Endodermal cell (in vitro differentiated cells): ENCODE measurements at regions not wholly inside any gene's neighbourhood (a gene's known extent, or its start where the extent isn't known, plus 50 kb on each side); places are given as distances from the start of the nearest gene placed in this dataset.

ENCODE experiments used
- DNase-seq: peaks from one replicate; pipeline ENCODE4 v3.0.0-alpha.2; 2017
- H3K27ac ChIP-seq: 2 replicates; pipeline ENCODE4 v1.5.1; 2013; ENCODE audit warnings: mild to moderate bottlenecking, low read depth, low read length, moderate library complexity
- H3K27me3 ChIP-seq: 2 replicates; pipeline ENCODE4 v1.6.1; 2013; ENCODE audit warnings: mild to moderate bottlenecking, low read length, moderate library complexity; ENCODE audit not compliant: insufficient read depth, control insufficient read depth, poor library complexity, severe bottlenecking
- H3K36me3 ChIP-seq: 2 replicates; pipeline ENCODE4 v1.7.0; 2013; ENCODE audit warnings: mild to moderate bottlenecking, low read length, moderate library complexity; ENCODE audit not compliant: control insufficient read depth, insufficient read depth
- H3K4me1 ChIP-seq: one replicate; pipeline ENCODE4 v1.7.0; 2013; ENCODE audit warnings: low read length; ENCODE audit not compliant: control insufficient read depth, insufficient read depth
- H3K4me3 ChIP-seq: 2 replicates; pipeline ENCODE4 v1.5.1; 2013; ENCODE audit warnings: mild to moderate bottlenecking, low read length, moderate library complexity
- H3K9ac ChIP-seq: 2 replicates; pipeline ENCODE4 v1.6.1; 2013; ENCODE audit warnings: mild to moderate bottlenecking, low read length, moderate library complexity; ENCODE audit not compliant: poor library complexity, severe bottlenecking; ENCODE audit errors: extremely low read depth
- H3K9me3 ChIP-seq: 2 replicates; pipeline ENCODE4 v1.6.1; 2013; ENCODE audit warnings: mild to moderate bottlenecking, low read length, moderate library complexity; ENCODE audit not compliant: control insufficient read depth
- H3K27ac Mint-ChIP-seq: 2 replicates; pipeline ENCODE4 v1.8.0; 2020; ENCODE audit warnings: mixed read lengths
- H3K27me3 Mint-ChIP-seq: 2 replicates; pipeline ENCODE4 v1.8.0; 2021; ENCODE audit warnings: mild to moderate bottlenecking, mixed read lengths; ENCODE audit not compliant: insufficient read depth
- H3K36me3 Mint-ChIP-seq: 2 replicates; pipeline ENCODE4 v1.8.0; 2020; ENCODE audit warnings: low read depth, mixed read lengths
- H3K4me1 Mint-ChIP-seq: 2 replicates; pipeline ENCODE4 v1.8.0; 2020; ENCODE audit warnings: mixed read lengths
- H3K4me3 Mint-ChIP-seq: 2 replicates; pipeline ENCODE4 v1.8.0; 2020; ENCODE audit warnings: mild to moderate bottlenecking, moderate library complexity, mixed read lengths
- H3K9me3 Mint-ChIP-seq: 2 replicates; pipeline ENCODE4 v1.8.0; 2020; ENCODE audit warnings: mild to moderate bottlenecking, mixed read lengths
- CTCF ChIP-seq: fragments of 200-600 bp; sonication (generic); conservative IDR thresholded peaks from 2 replicates; pipeline ENCODE4 v1.5.0; 2021; ENCODE audit warnings: antibody characterized with exemption, mild to moderate bottlenecking
- WGBS, 2 experiments: methylation state at CpG; one replicate each; pipeline versions ENCODE4 v1.1.5 to v1.1.7; 2013; ENCODE audit warnings: missing lambda C conversion rate in 2 of 2, mixed read lengths in 1 of 2; ENCODE audit not compliant: insufficient coverage in 1 of 2, insufficient read length in 1 of 2; 5-methylcytosine and 5-hydroxymethylcytosine counted together

- H3K9me3 Mint-ChIP-seq, result no peaks in the 10 kb centered on the region
- no peaks in the 10 kb centered on the region for H3K36me3 Mint-ChIP-seq
- 93 to 100% methylated on average over 1 to 2 of the region's 2 CpGs for WGBS, 2 experiments
- DNase-seq, result no peak
- H3K4me1 Mint-ChIP-seq, result no peaks in the 10 kb centered on the region
- Histone ChIP-seq H3K9ac (no peak overlapping the region), H3K4me1 (no peaks in the 10 kb centered on the region), H3K27me3 (no peaks in the 10 kb centered on the region), H3K4me3 (no peak overlapping the region), H3K36me3 (no peaks in the 10 kb centered on the region), H3K27ac (no peak overlapping the region), H3K9me3 (no peaks in the 10 kb centered on the region)
- H3K4me3 Mint-ChIP-seq, result no peak overlapping the region
- H3K27ac Mint-ChIP-seq, result no peak overlapping the region
- TF ChIP-seq CTCF, result no peak
- H3K27me3 Mint-ChIP-seq, result no peaks in the 10 kb centered on the region
These were observed 149.2 kb downstream of the LRRC70 start for GRCh38 chr5:62727861-62728260.

GRCh38 chr5:62727184-62727583 is 148.6 kb downstream of the LRRC70 start:
- no peak for TF ChIP-seq CTCF
- no peaks in the 10 kb centered on the region for H3K9me3 ChIP-seq
- WGBS, 2 experiments, result 95 to 100% methylated on average over 3 of the region's 3 CpGs
- Mint-ChIP-seq H3K4me1 (no peaks in the 10 kb centered on the region), H3K4me3 (no peak overlapping the region), H3K36me3 (no peaks in the 10 kb centered on the region), H3K9me3 (no peaks in the 10 kb centered on the region), H3K27ac (no peak overlapping the region), H3K27me3 (no peaks in the 10 kb centered on the region)
- no peaks in the 10 kb centered on the region for H3K27me3 ChIP-seq
- no peaks in the 10 kb centered on the region for H3K4me1 ChIP-seq
- H3K9ac ChIP-seq, result no peak overlapping the region
- no peak overlapping the region for H3K27ac ChIP-seq
- no peaks in the 10 kb centered on the region for H3K36me3 ChIP-seq
- no peak overlapping the region for H3K4me3 ChIP-seq
- DNase-seq, result no peak

- peak; percentile 61 for DNase-seq
- H3K27me3 Mint-ChIP-seq, result no peaks in the 10 kb centered on the region
- H3K27ac Mint-ChIP-seq, result no peak overlapping the region
These were observed 143.7 kb downstream of the LRRC70 start for GRCh38 chr5:62722360-62722759.

More at GRCh38 chr5:62722360-62722759, 143.7 kb downstream of the LRRC70 start:
- Mint-ChIP-seq H3K4me3 (no peak overlapping the region), H3K4me1 (peaks cover 10% of the 10 kb centered on the region), H3K9me3 (no peaks in the 10 kb centered on the region), H3K36me3 (no peaks in the 10 kb centered on the region)
- no peak overlapping the region for H3K4me3 ChIP-seq
- H3K9ac ChIP-seq, result no peak overlapping the region
- no peaks in the 10 kb centered on the region for H3K36me3 ChIP-seq
- no peaks in the 10 kb centered on the region for H3K4me1 ChIP-seq
- H3K27ac ChIP-seq, result no peak overlapping the region
- peak; percentile 60 for TF ChIP-seq CTCF
- no peaks in the 10 kb centered on the region for H3K9me3 ChIP-seq
- WGBS, 2 experiments, result 92 to 98% methylated on average over 4 to 8 of the region's 9 CpGs
- no peaks in the 10 kb centered on the region for H3K27me3 ChIP-seq
